ENCODE measurements at regions not wholly inside any gene's neighbourhood (a gene's known extent, or its start where the extent isn't known, plus 50 kb on each side); places are given as distances from the start of the nearest gene placed in this dataset.

GRCh38 chr6:144346719-144347447 lies 61.7 kb downstream of the UTRN start:
- Mint-ChIP-seq H3K27me3 (ENCODE audit: low read depth) (no peaks in the 10 kb centered on the region), H3K9me3 (peaks cover 9% of the 10 kb centered on the region), H3K36me3 (peaks cover 4% of the 10 kb centered on the region), H3K4me1 (peaks cover 69% of the 10 kb centered on the region), H3K4me3 (no peak overlapping the region), H3K27ac (peak overlapping the region; percentile 89; the same call in 1 of the 2 replicates)
- CTCF ChIA-PET: no interaction called here
- ATAC-seq (no peak), DNase-seq (ENCODE audit: low spot score) (no peak)
- POLR2A ChIA-PET: no interaction called here
- TF ChIP-seq TCF7 (CRISPR knock-in tag; IDR thresholded peaks at IDR 0.05; ENCODE audit: low read depth) (no peak), NR3C1 (CRISPR knock-in tag; conservative IDR thresholded peaks at IDR 0.05; ENCODE audit: low read depth) (no peak), HMGA2 (CRISPR knock-in tag; IDR thresholded peaks at IDR 0.05) (no peak), FOXK1 (CRISPR knock-in tag; IDR thresholded peaks at IDR 0.05) (no peak), PREB (CRISPR knock-in tag; IDR thresholded peaks at IDR 0.05; ENCODE audit: borderline replicate concordance) (no peak), TEAD1 (CRISPR knock-in tag; IDR thresholded peaks at IDR 0.05) (no peak), MXD4 (CRISPR knock-in tag; IDR thresholded peaks at IDR 0.05; ENCODE audit: borderline replicate concordance) (no peak), JUN (CRISPR knock-in tag; IDR thresholded peaks at IDR 0.05) (no peak), GTF2I (CRISPR knock-in tag; conservative IDR thresholded peaks at IDR 0.05) (no peak)
- TF ChIP-seq, protein P1, sequence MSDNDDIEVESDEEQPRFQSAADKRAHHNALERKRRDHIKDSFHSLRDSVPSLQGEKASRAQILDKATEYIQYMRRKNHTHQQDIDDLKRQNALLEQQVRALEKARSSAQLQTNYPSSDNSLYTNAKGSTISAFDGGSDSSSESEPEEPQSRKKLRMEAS (CRISPR knock-in tag; IDR thresholded peaks at IDR 0.05): no peak
- TF ChIP-seq, protein P2, sequence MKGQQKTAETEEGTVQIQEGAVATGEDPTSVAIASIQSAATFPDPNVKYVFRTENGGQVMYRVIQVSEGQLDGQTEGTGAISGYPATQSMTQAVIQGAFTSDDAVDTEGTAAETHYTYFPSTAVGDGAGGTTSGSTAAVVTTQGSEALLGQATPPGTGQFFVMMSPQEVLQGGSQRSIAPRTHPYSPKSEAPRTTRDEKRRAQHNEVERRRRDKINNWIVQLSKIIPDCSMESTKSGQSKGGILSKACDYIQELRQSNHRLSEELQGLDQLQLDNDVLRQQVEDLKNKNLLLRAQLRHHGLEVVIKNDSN (CRISPR knock-in tag; IDR thresholded peaks at IDR 0.05): no peak

GRCh38 chr6:144347448-144347759 lies 62.3 kb downstream of the UTRN start:
- Mint-ChIP-seq H3K27ac (peak overlapping the region; percentile 89), H3K4me3 (no peak overlapping the region), H3K9me3 (peaks cover 9% of the 10 kb centered on the region), H3K4me1 (peaks cover 72% of the 10 kb centered on the region), H3K36me3 (peaks cover 4% of the 10 kb centered on the region), H3K27me3 (ENCODE audit: low read depth) (no peaks in the 10 kb centered on the region)
- DNase-seq (ENCODE audit: low spot score) (no peak), ATAC-seq (no peak)
- ChIA-PET CTCF (interaction anchor here (0.8 kb wide), 1 partner anchor 26 kb away, joined by 3 read pairs; no protein-coding TSS in a partner anchor), POLR2A (no interaction called here)
- TF ChIP-seq, protein P3, sequence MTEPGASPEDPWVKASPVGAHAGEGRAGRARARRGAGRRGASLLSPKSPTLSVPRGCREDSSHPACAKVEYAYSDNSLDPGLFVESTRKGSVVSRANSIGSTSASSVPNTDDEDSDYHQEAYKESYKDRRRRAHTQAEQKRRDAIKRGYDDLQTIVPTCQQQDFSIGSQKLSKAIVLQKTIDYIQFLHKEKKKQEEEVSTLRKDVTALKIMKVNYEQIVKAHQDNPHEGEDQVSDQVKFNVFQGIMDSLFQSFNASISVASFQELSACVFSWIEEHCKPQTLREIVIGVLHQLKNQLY (CRISPR knock-in tag; IDR thresholded peaks at IDR 0.05): no peak
- no peak for TF ChIP-seq NR2C2 (CRISPR knock-in tag; IDR thresholded peaks at IDR 0.05)
- TF ChIP-seq ZNF121 (CRISPR knock-in tag; IDR thresholded peaks at IDR 0.05): no peak
- TF ChIP-seq, protein P4, sequence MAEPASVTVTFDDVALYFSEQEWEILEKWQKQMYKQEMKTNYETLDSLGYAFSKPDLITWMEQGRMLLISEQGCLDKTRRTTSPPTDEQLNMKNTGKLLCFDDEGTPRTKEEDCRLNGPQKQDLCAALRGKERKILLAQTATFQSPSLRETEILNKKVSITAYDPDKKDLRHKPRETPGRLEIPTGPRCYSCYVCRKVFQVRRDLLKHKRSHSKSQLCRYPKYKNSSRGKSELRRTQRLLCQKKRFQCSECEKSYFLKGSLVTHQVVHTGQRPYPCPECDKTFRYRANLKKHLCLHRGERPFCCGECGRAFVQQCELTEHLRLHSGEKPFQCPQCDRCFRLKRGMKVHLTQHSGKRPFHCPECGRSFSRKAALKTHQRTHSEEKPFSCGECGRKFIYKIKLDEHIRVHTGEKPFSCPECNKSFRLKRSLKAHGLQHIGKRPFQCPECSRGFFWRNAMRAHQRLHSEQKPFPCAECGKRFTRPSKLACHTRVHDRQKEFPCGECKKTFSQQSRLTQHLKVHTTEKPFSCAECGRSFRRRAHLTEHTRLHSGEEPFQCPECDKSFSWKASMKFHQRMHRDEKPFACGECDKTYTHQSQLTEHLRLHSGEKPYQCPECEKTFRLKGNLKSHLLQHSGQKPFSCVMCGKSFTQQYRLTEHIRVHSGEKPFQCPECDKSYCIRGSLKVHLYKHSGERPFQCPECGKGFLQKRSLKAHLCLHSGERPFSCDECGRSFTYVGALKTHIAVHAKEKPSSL (CRISPR knock-in tag; conservative IDR thresholded peaks at IDR 0.05): no peak
- TF ChIP-seq, protein P5, sequence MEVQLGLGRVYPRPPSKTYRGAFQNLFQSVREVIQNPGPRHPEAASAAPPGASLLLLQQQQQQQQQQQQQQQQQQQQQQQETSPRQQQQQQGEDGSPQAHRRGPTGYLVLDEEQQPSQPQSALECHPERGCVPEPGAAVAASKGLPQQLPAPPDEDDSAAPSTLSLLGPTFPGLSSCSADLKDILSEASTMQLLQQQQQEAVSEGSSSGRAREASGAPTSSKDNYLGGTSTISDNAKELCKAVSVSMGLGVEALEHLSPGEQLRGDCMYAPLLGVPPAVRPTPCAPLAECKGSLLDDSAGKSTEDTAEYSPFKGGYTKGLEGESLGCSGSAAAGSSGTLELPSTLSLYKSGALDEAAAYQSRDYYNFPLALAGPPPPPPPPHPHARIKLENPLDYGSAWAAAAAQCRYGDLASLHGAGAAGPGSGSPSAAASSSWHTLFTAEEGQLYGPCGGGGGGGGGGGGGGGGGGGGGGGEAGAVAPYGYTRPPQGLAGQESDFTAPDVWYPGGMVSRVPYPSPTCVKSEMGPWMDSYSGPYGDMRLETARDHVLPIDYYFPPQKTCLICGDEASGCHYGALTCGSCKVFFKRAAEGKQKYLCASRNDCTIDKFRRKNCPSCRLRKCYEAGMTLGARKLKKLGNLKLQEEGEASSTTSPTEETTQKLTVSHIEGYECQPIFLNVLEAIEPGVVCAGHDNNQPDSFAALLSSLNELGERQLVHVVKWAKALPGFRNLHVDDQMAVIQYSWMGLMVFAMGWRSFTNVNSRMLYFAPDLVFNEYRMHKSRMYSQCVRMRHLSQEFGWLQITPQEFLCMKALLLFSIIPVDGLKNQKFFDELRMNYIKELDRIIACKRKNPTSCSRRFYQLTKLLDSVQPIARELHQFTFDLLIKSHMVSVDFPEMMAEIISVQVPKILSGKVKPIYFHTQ (CRISPR knock-in tag; IDR thresholded peaks at IDR 0.05): no peak
- TF ChIP-seq JAZF1 (CRISPR knock-in tag; IDR thresholded peaks at IDR 0.05): no peak
- TF ChIP-seq RORB (CRISPR knock-in tag; IDR thresholded peaks at IDR 0.05): no peak
- no peak for TF ChIP-seq ZNF423 (CRISPR knock-in tag; IDR thresholded peaks at IDR 0.05)
- no peak for TF ChIP-seq SOX15 (CRISPR knock-in tag; IDR thresholded peaks at IDR 0.05)
- TF ChIP-seq, protein P1 (CRISPR knock-in tag; IDR thresholded peaks at IDR 0.05): no peak
- TF ChIP-seq, protein P6, sequence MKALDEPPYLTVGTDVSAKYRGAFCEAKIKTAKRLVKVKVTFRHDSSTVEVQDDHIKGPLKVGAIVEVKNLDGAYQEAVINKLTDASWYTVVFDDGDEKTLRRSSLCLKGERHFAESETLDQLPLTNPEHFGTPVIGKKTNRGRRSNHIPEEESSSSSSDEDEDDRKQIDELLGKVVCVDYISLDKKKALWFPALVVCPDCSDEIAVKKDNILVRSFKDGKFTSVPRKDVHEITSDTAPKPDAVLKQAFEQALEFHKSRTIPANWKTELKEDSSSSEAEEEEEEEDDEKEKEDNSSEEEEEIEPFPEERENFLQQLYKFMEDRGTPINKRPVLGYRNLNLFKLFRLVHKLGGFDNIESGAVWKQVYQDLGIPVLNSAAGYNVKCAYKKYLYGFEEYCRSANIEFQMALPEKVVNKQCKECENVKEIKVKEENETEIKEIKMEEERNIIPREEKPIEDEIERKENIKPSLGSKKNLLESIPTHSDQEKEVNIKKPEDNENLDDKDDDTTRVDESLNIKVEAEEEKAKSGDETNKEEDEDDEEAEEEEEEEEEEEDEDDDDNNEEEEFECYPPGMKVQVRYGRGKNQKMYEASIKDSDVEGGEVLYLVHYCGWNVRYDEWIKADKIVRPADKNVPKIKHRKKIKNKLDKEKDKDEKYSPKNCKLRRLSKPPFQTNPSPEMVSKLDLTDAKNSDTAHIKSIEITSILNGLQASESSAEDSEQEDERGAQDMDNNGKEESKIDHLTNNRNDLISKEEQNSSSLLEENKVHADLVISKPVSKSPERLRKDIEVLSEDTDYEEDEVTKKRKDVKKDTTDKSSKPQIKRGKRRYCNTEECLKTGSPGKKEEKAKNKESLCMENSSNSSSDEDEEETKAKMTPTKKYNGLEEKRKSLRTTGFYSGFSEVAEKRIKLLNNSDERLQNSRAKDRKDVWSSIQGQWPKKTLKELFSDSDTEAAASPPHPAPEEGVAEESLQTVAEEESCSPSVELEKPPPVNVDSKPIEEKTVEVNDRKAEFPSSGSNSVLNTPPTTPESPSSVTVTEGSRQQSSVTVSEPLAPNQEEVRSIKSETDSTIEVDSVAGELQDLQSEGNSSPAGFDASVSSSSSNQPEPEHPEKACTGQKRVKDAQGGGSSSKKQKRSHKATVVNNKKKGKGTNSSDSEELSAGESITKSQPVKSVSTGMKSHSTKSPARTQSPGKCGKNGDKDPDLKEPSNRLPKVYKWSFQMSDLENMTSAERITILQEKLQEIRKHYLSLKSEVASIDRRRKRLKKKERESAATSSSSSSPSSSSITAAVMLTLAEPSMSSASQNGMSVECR (CRISPR knock-in tag; IDR thresholded peaks at IDR 0.05; ENCODE audit: borderline replicate concordance): no peak
- no peak for TF ChIP-seq ATF3 (CRISPR knock-in tag; conservative IDR thresholded peaks at IDR 0.05)

Data from WTC11 (cell line).